H9 (cell line): ENCODE measurements at regions not wholly inside any gene's neighbourhood (a gene's known extent, or its start where the extent isn't known, plus 50 kb on each side); places are given as distances from the start of the nearest gene placed in this dataset.

Experiments
- DNase-seq: peaks from one replicate; pipeline ENCODE4 v3.0.0-alpha.2; 2017
- H2AFZ ChIP-seq: one replicate; pipeline ENCODE4 v1.6.1; 2013; ENCODE audit warnings: mild to moderate bottlenecking, low read length, control low read depth, moderate library complexity
- H2AK5ac ChIP-seq: 2 replicates; pipeline ENCODE4 v1.6.1; 2013; ENCODE audit warnings: low read length, control low read depth, mixed read lengths; ENCODE audit not compliant: insufficient read length
- H2BK120ac ChIP-seq: one replicate; pipeline ENCODE4 v1.6.1; 2013; ENCODE audit warnings: low read depth, mild to moderate bottlenecking, low read length, control low read depth, inconsistent platforms; ENCODE audit not compliant: poor library complexity, severe bottlenecking
- H2BK12ac ChIP-seq: 2 replicates; pipeline ENCODE4 v1.6.1; 2013; ENCODE audit warnings: low read length, control low read depth, mixed read lengths, low read depth; ENCODE audit not compliant: insufficient read length
- H2BK15ac ChIP-seq: 2 replicates; pipeline ENCODE4 v1.6.1; 2013; ENCODE audit warnings: low read depth, low read length, control low read depth
- H2BK20ac ChIP-seq: one replicate; pipeline ENCODE4 v1.6.1; 2013; ENCODE audit warnings: low read depth, mild to moderate bottlenecking, low read length, control low read depth, inconsistent platforms; ENCODE audit not compliant: poor library complexity, severe bottlenecking
- H2BK5ac ChIP-seq: 2 replicates; pipeline ENCODE4 v1.6.1; 2013; ENCODE audit warnings: low read length, control low read depth, mixed read lengths; ENCODE audit not compliant: insufficient read length
- H3K14ac ChIP-seq: 2 replicates; pipeline ENCODE4 v1.6.1; 2013; ENCODE audit warnings: low read length, control low read depth; ENCODE audit not compliant: insufficient read depth
- H3K18ac ChIP-seq: 2 replicates; pipeline ENCODE4 v1.6.1; 2013; ENCODE audit warnings: low read depth, mild to moderate bottlenecking, mixed read lengths, low read length, control low read depth; ENCODE audit not compliant: insufficient read length
- H3K23ac ChIP-seq: 2 replicates; pipeline ENCODE4 v1.6.1; 2013; ENCODE audit warnings: low read length, control low read depth, mixed read lengths, low read depth; ENCODE audit not compliant: insufficient read length
- H3K23me2 ChIP-seq: 2 replicates; pipeline ENCODE4 v1.6.1; 2013; ENCODE audit warnings: low read depth, mild to moderate bottlenecking, mixed read lengths, low read length, control low read depth; ENCODE audit not compliant: insufficient read length, poor library complexity, severe bottlenecking
- H3K27ac ChIP-seq: 2 replicates; pipeline ENCODE4 v1.5.1; 2013; ENCODE audit warnings: low read length, control low read depth, mixed read lengths, low read depth; ENCODE audit not compliant: insufficient read length
- H3K27me3 ChIP-seq: 2 replicates; pipeline ENCODE4 v1.6.1; 2013; ENCODE audit warnings: low read length, control low read depth, inconsistent platforms; ENCODE audit not compliant: insufficient read depth
- H3K4ac ChIP-seq: 2 replicates; pipeline ENCODE4 v1.6.1; 2013; ENCODE audit warnings: low read depth, mild to moderate bottlenecking, control low read depth, inconsistent platforms, low read length, moderate library complexity
- H3K4me1 ChIP-seq: 2 replicates; pipeline ENCODE4 v1.6.1; 2013; ENCODE audit warnings: low read length, control low read depth, inconsistent platforms; ENCODE audit not compliant: insufficient read depth
- H3K4me2 ChIP-seq: 2 replicates; pipeline ENCODE4 v1.6.1; 2013; ENCODE audit warnings: low read length, control low read depth, mixed read lengths; ENCODE audit not compliant: insufficient read length, insufficient read depth
- H3K56ac ChIP-seq: 2 replicates; pipeline ENCODE4 v1.6.1; 2013; ENCODE audit warnings: low read depth, mild to moderate bottlenecking, mixed read lengths, low read length, control low read depth; ENCODE audit not compliant: insufficient read length
- H3K79me1 ChIP-seq: 2 replicates; pipeline ENCODE4 v1.6.1; 2013; ENCODE audit warnings: low read depth, mild to moderate bottlenecking, moderate library complexity, low read length, control low read depth, inconsistent platforms; ENCODE audit not compliant: insufficient read depth, poor library complexity, severe bottlenecking
- H3K79me2 ChIP-seq: 2 replicates; pipeline ENCODE4 v1.6.1; 2013; ENCODE audit warnings: low read length, control low read depth, inconsistent platforms; ENCODE audit not compliant: insufficient read depth
- H3K9ac ChIP-seq: 2 replicates; pipeline ENCODE4 v1.6.1; 2013; ENCODE audit warnings: low read length, control low read depth, mixed read lengths; ENCODE audit not compliant: insufficient read length; ENCODE audit errors: extremely low read depth
- H3K9me3 ChIP-seq: one replicate; pipeline ENCODE4 v1.6.1; 2013; ENCODE audit warnings: low read depth, low read length, inconsistent platforms; ENCODE audit not compliant: control insufficient read depth
- H3T11ph ChIP-seq: one replicate; pipeline ENCODE4 v1.6.1; 2013; ENCODE audit warnings: mild to moderate bottlenecking, low read length, control low read depth, inconsistent platforms
- H4K20me1 ChIP-seq: one replicate; pipeline ENCODE4 v1.6.1; 2013; ENCODE audit not compliant: control insufficient read depth, insufficient read length, insufficient read depth
- H4K5ac ChIP-seq: 2 replicates; pipeline ENCODE4 v1.6.1; 2013; ENCODE audit warnings: low read depth, mild to moderate bottlenecking, mixed read lengths, low read length, control low read depth; ENCODE audit not compliant: insufficient read length
- H4K8ac ChIP-seq: replicated peaks from 2 replicates; pipeline ENCODE4 v1.6.1; 2013; ENCODE audit warnings: low read length, control low read depth, mixed read lengths, low read depth; ENCODE audit not compliant: insufficient read length
- H4K91ac ChIP-seq: 2 replicates; pipeline ENCODE4 v1.6.1; 2013; ENCODE audit warnings: low read depth, mild to moderate bottlenecking, moderate library complexity, mixed read lengths, low read length, control low read depth; ENCODE audit not compliant: insufficient read length
- H3K27ac Mint-ChIP-seq, 3 experiments: 2 replicates in 2 of 3; 3 replicates in 1 of 3; pipeline ENCODE4 v1.8.0; 2020 to 2021; ENCODE audit warnings: mixed read lengths in 3 of 3, mild to moderate bottlenecking in 1 of 3, moderate library complexity in 1 of 3
- H3K27me3 Mint-ChIP-seq: 2 replicates; pipeline ENCODE4 v1.8.0; 2021; ENCODE audit warnings: low read depth, mild to moderate bottlenecking, moderate library complexity, mixed read lengths
- H3K36me3 Mint-ChIP-seq, 3 experiments: 2 replicates in 2 of 3; 3 replicates in 1 of 3; pipeline ENCODE4 v1.8.0; 2020 to 2021; ENCODE audit warnings: low read depth in 3 of 3, mixed read lengths in 3 of 3; ENCODE audit not compliant: insufficient read depth in 1 of 3
- H3K4me1 Mint-ChIP-seq, 2 experiments: 2 replicates each; pipeline ENCODE4 v1.8.0; 2020; ENCODE audit warnings: mixed read lengths in 2 of 2
- H3K4me3 Mint-ChIP-seq, 2 experiments: 2 replicates in 1 of 2; 3 replicates in 1 of 2; pipeline ENCODE4 v1.8.0; 2020 to 2021; ENCODE audit warnings: mild to moderate bottlenecking in 2 of 2, mixed read lengths in 2 of 2, moderate library complexity in 1 of 2
- H3K9me3 Mint-ChIP-seq, 2 experiments: 2 replicates in 1 of 2; 3 replicates in 1 of 2; pipeline ENCODE4 v1.8.0; 2020; ENCODE audit warnings: mild to moderate bottlenecking in 2 of 2, mixed read lengths in 2 of 2, moderate library complexity in 1 of 2
- WGBS: extraction: QIAGEN DNeasy Blood & Tissue Kit; methylation state at CpG from one replicate; pipeline ENCODE4 v1.1.7; 2013; ENCODE audit warnings: missing lambda C conversion rate, low lambda C conversion rate, mixed read lengths; ENCODE audit not compliant: insufficient read length; ENCODE audit errors: extremely low coverage; 5-methylcytosine and 5-hydroxymethylcytosine counted together
- TF ChIP-seq, protein P1 (sequence below): fragments of 200-600 bp; sonication (generic); conservative IDR thresholded peaks from 3 replicates; pipeline ENCODE4 v1.8.0; 2021; ENCODE audit warnings: antibody characterized with exemption, mild to moderate bottlenecking

- no peaks in the 10 kb centered on the region for H3K4me1 Mint-ChIP-seq
- Histone ChIP-seq H3K23me2 (no peaks in the 10 kb centered on the region), H2AFZ (no peak overlapping the region), H3K14ac (no peak overlapping the region), H3K79me1 (no peaks in the 10 kb centered on the region), H4K20me1 (no peaks in the 10 kb centered on the region), H3K4me1 (no peaks in the 10 kb centered on the region), H2BK120ac (no peak overlapping the region), H3T11ph (no peak overlapping the region), H3K56ac (no peak overlapping the region), H3K4ac (no peak overlapping the region), H4K8ac (no peak overlapping the region), H2BK20ac (no peak overlapping the region), H3K23ac (no peak overlapping the region), H3K9me3 (no peaks in the 10 kb centered on the region), H3K79me2 (no peaks in the 10 kb centered on the region), H3K4me2 (no peak overlapping the region), H3K27me3 (no peaks in the 10 kb centered on the region), H3K27ac (no peak overlapping the region), H2AK5ac (no peak overlapping the region), H4K5ac (no peak overlapping the region), H2BK12ac (no peak overlapping the region), H4K91ac (no peak overlapping the region), H3K18ac (no peak overlapping the region), H3K9ac (no peak overlapping the region), H2BK15ac (no peak overlapping the region), H2BK5ac (no peak overlapping the region)
- TF ChIP-seq, protein P1, sequence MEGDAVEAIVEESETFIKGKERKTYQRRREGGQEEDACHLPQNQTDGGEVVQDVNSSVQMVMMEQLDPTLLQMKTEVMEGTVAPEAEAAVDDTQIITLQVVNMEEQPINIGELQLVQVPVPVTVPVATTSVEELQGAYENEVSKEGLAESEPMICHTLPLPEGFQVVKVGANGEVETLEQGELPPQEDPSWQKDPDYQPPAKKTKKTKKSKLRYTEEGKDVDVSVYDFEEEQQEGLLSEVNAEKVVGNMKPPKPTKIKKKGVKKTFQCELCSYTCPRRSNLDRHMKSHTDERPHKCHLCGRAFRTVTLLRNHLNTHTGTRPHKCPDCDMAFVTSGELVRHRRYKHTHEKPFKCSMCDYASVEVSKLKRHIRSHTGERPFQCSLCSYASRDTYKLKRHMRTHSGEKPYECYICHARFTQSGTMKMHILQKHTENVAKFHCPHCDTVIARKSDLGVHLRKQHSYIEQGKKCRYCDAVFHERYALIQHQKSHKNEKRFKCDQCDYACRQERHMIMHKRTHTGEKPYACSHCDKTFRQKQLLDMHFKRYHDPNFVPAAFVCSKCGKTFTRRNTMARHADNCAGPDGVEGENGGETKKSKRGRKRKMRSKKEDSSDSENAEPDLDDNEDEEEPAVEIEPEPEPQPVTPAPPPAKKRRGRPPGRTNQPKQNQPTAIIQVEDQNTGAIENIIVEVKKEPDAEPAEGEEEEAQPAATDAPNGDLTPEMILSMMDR = no peak
- H3K27ac Mint-ChIP-seq = no peak overlapping the region
- DNase-seq = no peak
- peaks cover 2% of the 10 kb centered on the region; the same call in 1 of the 2 replicates for H3K27me3 Mint-ChIP-seq
- H3K4me3 Mint-ChIP-seq = no peak overlapping the region
- WGBS = no CpG with 5 or more reads among the region's 6 CpGs
- H3K9me3 Mint-ChIP-seq = no peaks in the 10 kb centered on the region
- no peaks in the 10 kb centered on the region for H3K36me3 Mint-ChIP-seq
These were observed 359.9 kb downstream of the TNS1 start for GRCh38 chr2:217642944-217643343.
